Activated T-helper 2 cell treated with anti-CD3 and anti-CD28 coated beads, Interferon-gamma antibody, Interleukin-2, Interleukin-4, amounts not matched to agents 10 μg/mL and 5 μg/mL and 100 μg/mL, durations not matched to agents 14 hours and 24 hours and 36 hours (primary cell): ENCODE measurements at regions not wholly inside any gene's neighbourhood (a gene's known extent, or its start where the extent isn't known, plus 50 kb on each side); places are given as distances from the start of the nearest gene placed in this dataset.

ENCODE experiments used
- DNase-seq: peaks from one replicate; pipeline ENCODE4 v3.0.0; 2021; ENCODE audit warnings: low spot score
- H3K27ac Mint-ChIP-seq: one replicate; pipeline ENCODE4 v1.8.0; 2021; ENCODE audit warnings: mixed read lengths
- H3K27me3 Mint-ChIP-seq: one replicate; pipeline ENCODE4 v1.8.0; 2021; ENCODE audit warnings: low read depth, mixed read lengths
- H3K36me3 Mint-ChIP-seq: one replicate; pipeline ENCODE4 v1.8.0; 2021; ENCODE audit warnings: low read depth, mixed read lengths
- H3K4me1 Mint-ChIP-seq: one replicate; pipeline ENCODE4 v1.8.0; 2021; ENCODE audit warnings: low read depth, mixed read lengths
- H3K4me3 Mint-ChIP-seq: one replicate; pipeline ENCODE4 v1.8.0; 2021; ENCODE audit warnings: low read depth, mild to moderate bottlenecking, moderate library complexity, mixed read lengths
- H3K9me3 Mint-ChIP-seq: one replicate; pipeline ENCODE4 v1.8.0; 2021; ENCODE audit warnings: mixed read lengths
- intact Hi-C: fragments of 100-400 bp; cut with micrococcal nuclease; formaldehyde crosslinking; loops from one replicate; pipeline ENCODE4 v1.15.1; 2023

- Mint-ChIP-seq H3K9me3 (no peaks in the 10 kb centered on the region), H3K4me1 (no peaks in the 10 kb centered on the region), H3K27ac (no peak overlapping the region), H3K36me3 (no peaks in the 10 kb centered on the region), H3K4me3 (no peak overlapping the region), H3K27me3 (peaks cover 49% of the 10 kb centered on the region)
- no peak for DNase-seq
- intact Hi-C loops, result no loop called here
These were observed 94.6 kb upstream of the CASZ1 start for GRCh38 chr1:10891091-10891490.

GRCh38 chr1:10892138-10893065, 96.0 kb upstream of the CASZ1 start:
- intact Hi-C loops, result no loop called here
- H3K4me1 Mint-ChIP-seq, result no peaks in the 10 kb centered on the region
- H3K27me3 Mint-ChIP-seq, result peaks cover 43% of the 10 kb centered on the region
- no peaks in the 10 kb centered on the region for H3K9me3 Mint-ChIP-seq
- no peaks in the 10 kb centered on the region for H3K36me3 Mint-ChIP-seq
- no peak for DNase-seq
- no peak overlapping the region for H3K27ac Mint-ChIP-seq
- no peak overlapping the region for H3K4me3 Mint-ChIP-seq

- intact Hi-C loops, result no loop called here
- H3K27me3 Mint-ChIP-seq, result peaks cover 25% of the 10 kb centered on the region
- no peaks in the 10 kb centered on the region for H3K4me1 Mint-ChIP-seq
- H3K36me3 Mint-ChIP-seq, result no peaks in the 10 kb centered on the region
- DNase-seq, result no peak
- H3K9me3 Mint-ChIP-seq, result no peaks in the 10 kb centered on the region
- no peak overlapping the region for H3K27ac Mint-ChIP-seq
- no peak overlapping the region for H3K4me3 Mint-ChIP-seq
These were observed 99.2 kb upstream of the CASZ1 start for GRCh38 chr1:10895621-10896020.

DNA sequence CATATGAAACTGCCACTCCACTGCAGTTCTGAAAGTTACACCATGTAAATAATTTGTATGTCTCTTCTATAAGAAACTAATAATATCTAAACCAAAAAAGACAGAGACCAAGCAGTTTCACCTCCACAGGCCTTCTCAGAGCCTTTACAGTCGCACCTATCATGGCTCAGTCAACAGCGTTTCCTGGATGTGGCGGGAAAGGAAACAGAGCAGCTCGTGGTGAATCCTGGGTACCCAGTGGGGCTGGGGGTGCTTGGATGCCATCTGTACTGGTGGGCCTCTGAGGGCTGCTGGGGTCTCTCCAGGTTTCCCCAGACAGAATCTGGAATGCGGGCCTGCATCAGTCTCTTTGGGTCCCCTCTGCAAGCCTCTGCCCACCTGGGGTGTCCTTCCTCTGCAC, 100.2 kb upstream of the CASZ1 start:
- Mint-ChIP-seq H3K4me3 (no peak overlapping the region), H3K4me1 (no peaks in the 10 kb centered on the region), H3K9me3 (no peaks in the 10 kb centered on the region), H3K27me3 (peaks cover 16% of the 10 kb centered on the region), H3K27ac (no peak overlapping the region), H3K36me3 (no peaks in the 10 kb centered on the region)
- DNase-seq, result no peak
- intact Hi-C loops, result no loop called here

DNA sequence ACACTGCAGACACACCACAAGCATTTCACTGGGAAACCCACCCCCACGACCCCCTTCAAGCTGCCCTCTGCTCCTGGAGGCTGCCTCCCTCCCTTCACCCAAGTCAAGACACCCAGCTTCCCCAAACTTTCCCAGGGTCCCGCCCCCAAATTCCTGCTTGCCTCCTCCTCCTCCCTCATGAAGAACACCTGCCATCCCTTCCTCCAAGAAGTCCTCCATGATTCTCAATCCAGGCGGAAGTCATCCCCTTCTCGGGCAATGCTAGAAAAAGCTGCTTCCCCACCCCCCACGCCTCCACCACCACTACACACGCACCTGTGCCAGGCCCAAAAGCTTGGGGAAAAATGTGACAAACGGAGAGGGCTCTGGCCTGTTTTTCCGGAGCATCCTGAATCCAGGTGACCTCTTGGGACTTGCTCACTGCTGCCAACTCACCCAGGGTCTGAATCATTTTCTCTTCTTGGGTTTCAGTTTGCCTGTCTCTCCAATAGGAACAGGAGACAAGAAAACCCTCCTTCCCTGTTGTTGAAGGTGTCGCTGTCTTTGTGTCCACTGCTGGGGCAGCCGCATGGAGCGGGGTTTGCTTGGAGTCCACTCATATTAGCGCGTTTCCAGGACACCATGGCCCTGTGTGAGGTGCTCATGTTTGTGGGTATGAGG, 101.0 kb upstream of the CASZ1 start:
- peaks cover 10% of the 10 kb centered on the region for H3K27me3 Mint-ChIP-seq
- intact Hi-C loops, result no loop called here
- no peak for DNase-seq
- no peak overlapping the region for H3K4me3 Mint-ChIP-seq
- no peaks in the 10 kb centered on the region for H3K36me3 Mint-ChIP-seq
- H3K9me3 Mint-ChIP-seq, result no peaks in the 10 kb centered on the region
- H3K27ac Mint-ChIP-seq, result no peak overlapping the region
- H3K4me1 Mint-ChIP-seq, result no peaks in the 10 kb centered on the region

- Mint-ChIP-seq H3K36me3 (no peaks in the 10 kb centered on the region), H3K4me1 (no peaks in the 10 kb centered on the region), H3K4me3 (no peak overlapping the region), H3K27ac (no peak overlapping the region), H3K27me3 (peaks cover 7% of the 10 kb centered on the region), H3K9me3 (no peaks in the 10 kb centered on the region)
- intact Hi-C loops, result no loop called here
- DNase-seq, result no peak
These were observed 101.7 kb upstream of the CASZ1 start for GRCh38 chr1:10897981-10898728.

- Mint-ChIP-seq H3K4me1 (no peaks in the 10 kb centered on the region), H3K27ac (no peak overlapping the region), H3K4me3 (no peak overlapping the region), H3K9me3 (no peaks in the 10 kb centered on the region), H3K36me3 (no peaks in the 10 kb centered on the region), H3K27me3 (peaks cover 3% of the 10 kb centered on the region)
- intact Hi-C loops, result no loop called here
- DNase-seq, result no peak
These were observed 102.5 kb upstream of the CASZ1 start for GRCh38 chr1:10898921-10899320.

- DNase-seq, result no peak
- H3K36me3 Mint-ChIP-seq, result no peaks in the 10 kb centered on the region
- H3K27me3 Mint-ChIP-seq, result peaks cover 6% of the 10 kb centered on the region
- no peaks in the 10 kb centered on the region for H3K9me3 Mint-ChIP-seq
- no peak overlapping the region for H3K4me3 Mint-ChIP-seq
- H3K4me1 Mint-ChIP-seq, result no peaks in the 10 kb centered on the region
- intact Hi-C loops, result no loop called here
- H3K27ac Mint-ChIP-seq, result no peak overlapping the region
These were observed 103.2 kb upstream of the CASZ1 start for GRCh38 chr1:10899490-10900250.

- no peak for DNase-seq
- no peaks in the 10 kb centered on the region for H3K9me3 Mint-ChIP-seq
- H3K4me3 Mint-ChIP-seq, result no peak overlapping the region
- intact Hi-C loops, result no loop called here
- peaks cover 6% of the 10 kb centered on the region for H3K27me3 Mint-ChIP-seq
- H3K4me1 Mint-ChIP-seq, result peaks cover 2% of the 10 kb centered on the region
- no peaks in the 10 kb centered on the region for H3K36me3 Mint-ChIP-seq
- H3K27ac Mint-ChIP-seq, result no peak overlapping the region
These were observed 103.8 kb upstream of the CASZ1 start for GRCh38 chr1:10900251-10900651.

GRCh38 chr1:10900691-10901090, 104.2 kb upstream of the CASZ1 start:
- H3K4me3 Mint-ChIP-seq, result no peak overlapping the region
- intact Hi-C loops, result no loop called here
- H3K27me3 Mint-ChIP-seq, result peaks cover 10% of the 10 kb centered on the region
- peaks cover 2% of the 10 kb centered on the region for H3K4me1 Mint-ChIP-seq
- no peak overlapping the region for H3K27ac Mint-ChIP-seq
- H3K9me3 Mint-ChIP-seq, result no peaks in the 10 kb centered on the region
- DNase-seq, result no peak
- no peaks in the 10 kb centered on the region for H3K36me3 Mint-ChIP-seq

- H3K36me3 Mint-ChIP-seq, result no peaks in the 10 kb centered on the region
- H3K4me3 Mint-ChIP-seq, result no peak overlapping the region
- DNase-seq, result no peak
- H3K27me3 Mint-ChIP-seq, result peaks cover 10% of the 10 kb centered on the region
- H3K9me3 Mint-ChIP-seq, result no peaks in the 10 kb centered on the region
- intact Hi-C loops, result no loop called here
- H3K27ac Mint-ChIP-seq, result no peak overlapping the region
- H3K4me1 Mint-ChIP-seq, result peaks cover 2% of the 10 kb centered on the region
These were observed 104.8 kb upstream of the CASZ1 start for GRCh38 chr1:10901091-10901890.
